ENCODE measurements at regions not wholly inside any gene's neighbourhood (a gene's known extent, or its start where the extent isn't known, plus 50 kb on each side); places are given as distances from the start of the nearest gene placed in this dataset.

GRCh38 chr5:68709239-68709638 is 384.6 kb upstream of the SLC30A5 start:
- TF ChIP-seq, protein P1, sequence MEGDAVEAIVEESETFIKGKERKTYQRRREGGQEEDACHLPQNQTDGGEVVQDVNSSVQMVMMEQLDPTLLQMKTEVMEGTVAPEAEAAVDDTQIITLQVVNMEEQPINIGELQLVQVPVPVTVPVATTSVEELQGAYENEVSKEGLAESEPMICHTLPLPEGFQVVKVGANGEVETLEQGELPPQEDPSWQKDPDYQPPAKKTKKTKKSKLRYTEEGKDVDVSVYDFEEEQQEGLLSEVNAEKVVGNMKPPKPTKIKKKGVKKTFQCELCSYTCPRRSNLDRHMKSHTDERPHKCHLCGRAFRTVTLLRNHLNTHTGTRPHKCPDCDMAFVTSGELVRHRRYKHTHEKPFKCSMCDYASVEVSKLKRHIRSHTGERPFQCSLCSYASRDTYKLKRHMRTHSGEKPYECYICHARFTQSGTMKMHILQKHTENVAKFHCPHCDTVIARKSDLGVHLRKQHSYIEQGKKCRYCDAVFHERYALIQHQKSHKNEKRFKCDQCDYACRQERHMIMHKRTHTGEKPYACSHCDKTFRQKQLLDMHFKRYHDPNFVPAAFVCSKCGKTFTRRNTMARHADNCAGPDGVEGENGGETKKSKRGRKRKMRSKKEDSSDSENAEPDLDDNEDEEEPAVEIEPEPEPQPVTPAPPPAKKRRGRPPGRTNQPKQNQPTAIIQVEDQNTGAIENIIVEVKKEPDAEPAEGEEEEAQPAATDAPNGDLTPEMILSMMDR (IDR thresholded peaks at IDR 0.05), result no peak
- TF ChIP-seq EZH2phosphoT487 (IDR thresholded peaks at IDR 0.05), result no peak
- TF ChIP-seq EZH2 (IDR thresholded peaks at IDR 0.05), result no peak

Measured in neural progenitor cell (in vitro differentiated cells).